ENCODE measurements at regions not wholly inside any gene's neighbourhood (a gene's known extent, or its start where the extent isn't known, plus 50 kb on each side); places are given as distances from the start of the nearest gene placed in this dataset.

DNA sequence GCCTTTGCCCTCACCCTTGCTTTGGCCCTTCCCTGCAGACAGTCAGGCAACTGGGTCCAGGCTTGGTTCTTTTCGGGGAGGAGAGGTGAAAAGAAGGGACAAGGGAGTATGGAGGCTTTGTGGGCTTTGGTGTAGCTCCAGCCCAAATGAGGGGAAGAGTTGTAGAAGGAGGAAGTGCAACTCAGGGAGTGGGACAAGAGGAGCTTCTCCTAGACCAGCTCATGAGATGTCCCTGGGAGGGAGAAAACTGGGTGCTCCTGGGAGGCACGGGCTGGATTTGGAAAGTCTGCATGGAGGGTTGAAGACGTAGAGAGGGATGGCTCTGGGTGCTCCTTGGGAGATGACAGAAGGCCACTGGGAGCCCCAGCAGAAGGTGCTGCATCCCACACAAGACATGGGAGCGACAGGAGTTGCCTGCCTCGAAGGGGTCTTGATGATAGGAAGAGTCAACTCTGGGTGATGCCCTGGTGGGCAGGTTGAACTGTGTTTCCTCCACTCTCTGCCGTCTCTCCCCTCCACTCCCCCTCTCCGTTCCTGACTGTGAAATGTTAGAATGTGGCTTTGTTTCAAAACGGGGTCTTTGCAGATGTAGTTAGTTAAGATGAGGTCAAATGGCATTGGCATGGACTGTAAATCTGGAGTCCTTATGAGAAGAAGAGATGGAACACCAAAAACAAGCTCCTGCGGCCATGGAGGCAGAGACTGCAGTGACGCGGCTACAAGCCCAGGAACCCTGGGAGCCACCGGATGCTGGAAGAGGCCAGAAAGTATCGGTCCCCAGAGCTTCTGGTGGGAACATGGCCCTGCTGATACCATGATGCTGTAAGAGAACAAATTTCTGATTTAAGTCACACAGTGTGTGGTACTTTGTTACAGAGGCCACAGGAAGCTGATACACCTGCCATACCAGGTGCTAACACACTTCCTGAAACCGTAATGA lies 298.5 kb downstream of the GLRX3 start:
- TF ChIP-seq, protein P1, sequence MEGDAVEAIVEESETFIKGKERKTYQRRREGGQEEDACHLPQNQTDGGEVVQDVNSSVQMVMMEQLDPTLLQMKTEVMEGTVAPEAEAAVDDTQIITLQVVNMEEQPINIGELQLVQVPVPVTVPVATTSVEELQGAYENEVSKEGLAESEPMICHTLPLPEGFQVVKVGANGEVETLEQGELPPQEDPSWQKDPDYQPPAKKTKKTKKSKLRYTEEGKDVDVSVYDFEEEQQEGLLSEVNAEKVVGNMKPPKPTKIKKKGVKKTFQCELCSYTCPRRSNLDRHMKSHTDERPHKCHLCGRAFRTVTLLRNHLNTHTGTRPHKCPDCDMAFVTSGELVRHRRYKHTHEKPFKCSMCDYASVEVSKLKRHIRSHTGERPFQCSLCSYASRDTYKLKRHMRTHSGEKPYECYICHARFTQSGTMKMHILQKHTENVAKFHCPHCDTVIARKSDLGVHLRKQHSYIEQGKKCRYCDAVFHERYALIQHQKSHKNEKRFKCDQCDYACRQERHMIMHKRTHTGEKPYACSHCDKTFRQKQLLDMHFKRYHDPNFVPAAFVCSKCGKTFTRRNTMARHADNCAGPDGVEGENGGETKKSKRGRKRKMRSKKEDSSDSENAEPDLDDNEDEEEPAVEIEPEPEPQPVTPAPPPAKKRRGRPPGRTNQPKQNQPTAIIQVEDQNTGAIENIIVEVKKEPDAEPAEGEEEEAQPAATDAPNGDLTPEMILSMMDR (IDR thresholded peaks at IDR 0.05 in 8 of 11, conservative IDR thresholded peaks at IDR 0.05 in 3 of 11): no peak
- TF ChIP-seq POLR2AphosphoS5 (IDR thresholded peaks at IDR 0.05): no peak
